WTC11 (cell line): ENCODE measurements at regions not wholly inside any gene's neighbourhood (a gene's known extent, or its start where the extent isn't known, plus 50 kb on each side); places are given as distances from the start of the nearest gene placed in this dataset.

Source experiments
- ATAC-seq: fragments of 200-7000 bp; cut with Tn5 transposase; 2 replicates; pipeline ENCODE4 v1.10.0; 2021; ENCODE audit warnings: mild to moderate bottlenecking, moderate library complexity
- CTCF ChIA-PET: fragments of 300-600 bp; sonication (Branson Sonifier 250); formaldehyde crosslinking; loops from one replicate; lab custom pipeline; 2021; ENCODE audit warnings: antibody characterized with exemption; lab: Charles Lee
- POLR2A ChIA-PET: fragments of 350-600 bp; sonication (Branson Sonifier 250); formaldehyde crosslinking; loops from one replicate; lab custom pipeline; 2021; ENCODE audit warnings: antibody characterized with exemption; lab: Charles Lee
- DNase-seq: peaks from one replicate; pipeline ENCODE4 v3.0.0; 2021; ENCODE audit warnings: low spot score
- H3K27ac Mint-ChIP-seq: 2 replicates; pipeline ENCODE4 v1.8.0; 2021; ENCODE audit warnings: mixed read lengths
- H3K27me3 Mint-ChIP-seq: 2 replicates; pipeline ENCODE4 v1.8.0; 2021; ENCODE audit warnings: low read depth, mild to moderate bottlenecking, moderate library complexity, mixed read lengths
- H3K36me3 Mint-ChIP-seq: 2 replicates; pipeline ENCODE4 v1.8.0; 2021; ENCODE audit warnings: mixed read lengths
- H3K4me1 Mint-ChIP-seq: 2 replicates; pipeline ENCODE4 v1.8.0; 2022; ENCODE audit warnings: mixed read lengths
- H3K4me3 Mint-ChIP-seq: 2 replicates; pipeline ENCODE4 v1.8.0; 2021; ENCODE audit warnings: mild to moderate bottlenecking, moderate library complexity, mixed read lengths
- H3K9me3 Mint-ChIP-seq: 2 replicates; pipeline ENCODE4 v1.8.0; 2021; ENCODE audit warnings: mixed read lengths
- CREB1 ChIP-seq: sonication (generic); formaldehyde crosslinking; IDR thresholded peaks from 2 replicates; pipeline ENCODE4 v1.8.0; 2023; ENCODE audit warnings: mild to moderate bottlenecking, missing genetic modification reagents
- CREM ChIP-seq: sonication (generic); formaldehyde crosslinking; IDR thresholded peaks from 2 replicates; pipeline ENCODE4 v1.8.1; 2022; ENCODE audit warnings: mild to moderate bottlenecking, missing genetic modification reagents, moderate library complexity
- ERG ChIP-seq: fragments of 250-450 bp; sonication (Bioruptor Pico); IDR thresholded peaks from 2 replicates; pipeline ENCODE4 v1.8.0; 2021; ENCODE audit warnings: mild to moderate bottlenecking
- ETV6 ChIP-seq: sonication (generic); formaldehyde crosslinking; IDR thresholded peaks from 2 replicates; pipeline ENCODE4 v1.8.1; 2022; ENCODE audit warnings: mild to moderate bottlenecking, missing genetic modification reagents
- FOXJ3 ChIP-seq: sonication (generic); formaldehyde crosslinking; IDR thresholded peaks from 2 replicates; pipeline ENCODE4 v1.9.0; 2021; ENCODE audit warnings: missing genetic modification reagents, mild to moderate bottlenecking, borderline replicate concordance
- FOXK1 ChIP-seq: sonication (generic); formaldehyde crosslinking; IDR thresholded peaks from 2 replicates; pipeline ENCODE4 v1.8.0; 2022; ENCODE audit warnings: mild to moderate bottlenecking, moderate library complexity, missing genetic modification reagents
- FOXP1 ChIP-seq: sonication (generic); formaldehyde crosslinking; IDR thresholded peaks from 2 replicates; pipeline ENCODE4 v1.8.0; 2022; ENCODE audit warnings: missing genetic modification reagents, mild to moderate bottlenecking, moderate library complexity, borderline replicate concordance
- GRHL2 ChIP-seq: fragments of 250-450 bp; sonication (Bioruptor Pico); IDR thresholded peaks from 2 replicates; pipeline ENCODE4 v1.8.0; 2022; ENCODE audit warnings: mild to moderate bottlenecking, moderate library complexity; ENCODE audit not compliant: insufficient replicate concordance, severe bottlenecking
- GTF2I ChIP-seq: fragments of 250-450 bp; sonication (Bioruptor Pico); conservative IDR thresholded peaks from 2 replicates; pipeline ENCODE4 v1.4.0; 2021; ENCODE audit warnings: mild to moderate bottlenecking
- MAX ChIP-seq: sonication (generic); formaldehyde crosslinking; IDR thresholded peaks from 2 replicates; pipeline ENCODE4 v1.8.0; 2022; ENCODE audit warnings: mild to moderate bottlenecking, missing genetic modification reagents
- NFYB ChIP-seq: sonication (generic); formaldehyde crosslinking; conservative IDR thresholded peaks from 2 replicates; pipeline ENCODE4 v1.8.0; 2022; ENCODE audit warnings: low read depth, missing genetic modification reagents
- OVOL2 ChIP-seq: fragments of 250-450 bp; sonication (Bioruptor Pico); IDR thresholded peaks from 2 replicates; pipeline ENCODE4 v1.9.0; 2021; ENCODE audit warnings: mild to moderate bottlenecking, borderline replicate concordance
- SOX15 ChIP-seq: fragments of 250-450 bp; sonication (Bioruptor Pico); IDR thresholded peaks from 2 replicates; pipeline ENCODE4 v1.9.0; 2021; ENCODE audit warnings: mild to moderate bottlenecking
- STAT6 ChIP-seq: sonication (generic); formaldehyde crosslinking; conservative IDR thresholded peaks from 2 replicates; pipeline ENCODE4 v1.8.1; 2023; ENCODE audit warnings: mild to moderate bottlenecking, low read depth, missing genetic modification reagents, moderate library complexity
- ZNF396 ChIP-seq: fragments of 250-450 bp; sonication (Bioruptor Pico); IDR thresholded peaks from 2 replicates; pipeline ENCODE4 v1.8.0; 2021; ENCODE audit warnings: mild to moderate bottlenecking, moderate library complexity, borderline replicate concordance
- ZNF416 ChIP-seq: fragments of 250-450 bp; sonication (Bioruptor Pico); IDR thresholded peaks from 2 replicates; pipeline ENCODE4 v1.9.0; 2021; ENCODE audit warnings: mild to moderate bottlenecking, inconsistent platforms
- ZNF671 ChIP-seq: fragments of 250-450 bp; sonication (Bioruptor Pico); IDR thresholded peaks from 2 replicates; pipeline ENCODE4 v1.8.0; 2021; ENCODE audit warnings: mild to moderate bottlenecking
- TF ChIP-seq, protein P1 (sequence below): sonication (generic); formaldehyde crosslinking; IDR thresholded peaks from 2 replicates; pipeline ENCODE4 v1.8.1; 2023; ENCODE audit warnings: mild to moderate bottlenecking, missing genetic modification reagents
- TF ChIP-seq, protein P2 (sequence below): sonication (generic); formaldehyde crosslinking; IDR thresholded peaks from 2 replicates; pipeline ENCODE4 v1.8.1; 2023; ENCODE audit warnings: mild to moderate bottlenecking, missing genetic modification reagents
- TF ChIP-seq, protein P3 (sequence below): sonication (generic); formaldehyde crosslinking; IDR thresholded peaks from 2 replicates; pipeline ENCODE4 v1.8.0; 2022; ENCODE audit warnings: mild to moderate bottlenecking, missing genetic modification reagents
- TF ChIP-seq, protein P4 (sequence below): sonication (generic); formaldehyde crosslinking; IDR thresholded peaks from 2 replicates; pipeline ENCODE4 v1.8.1; 2023; ENCODE audit warnings: mild to moderate bottlenecking, missing genetic modification reagents, borderline replicate concordance

- no peaks in the 10 kb centered on the region for H3K4me1 Mint-ChIP-seq
- no peak for ATAC-seq
- no peak overlapping the region for H3K4me3 Mint-ChIP-seq
- ChIA-PET CTCF (no interaction called here), POLR2A (no interaction called here)
- H3K9me3 Mint-ChIP-seq, result no peaks in the 10 kb centered on the region
- TF ChIP-seq, protein P1, sequence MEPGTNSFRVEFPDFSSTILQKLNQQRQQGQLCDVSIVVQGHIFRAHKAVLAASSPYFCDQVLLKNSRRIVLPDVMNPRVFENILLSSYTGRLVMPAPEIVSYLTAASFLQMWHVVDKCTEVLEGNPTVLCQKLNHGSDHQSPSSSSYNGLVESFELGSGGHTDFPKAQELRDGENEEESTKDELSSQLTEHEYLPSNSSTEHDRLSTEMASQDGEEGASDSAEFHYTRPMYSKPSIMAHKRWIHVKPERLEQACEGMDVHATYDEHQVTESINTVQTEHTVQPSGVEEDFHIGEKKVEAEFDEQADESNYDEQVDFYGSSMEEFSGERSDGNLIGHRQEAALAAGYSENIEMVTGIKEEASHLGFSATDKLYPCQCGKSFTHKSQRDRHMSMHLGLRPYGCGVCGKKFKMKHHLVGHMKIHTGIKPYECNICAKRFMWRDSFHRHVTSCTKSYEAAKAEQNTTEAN (CRISPR knock-in tag), result no peak
- TF ChIP-seq CREB1 (CRISPR knock-in tag), result no peak
- no peak overlapping the region for H3K27ac Mint-ChIP-seq
- H3K36me3 Mint-ChIP-seq, result no peaks in the 10 kb centered on the region
- H3K27me3 Mint-ChIP-seq, result no peaks in the 10 kb centered on the region; the same call in 1 of the 2 replicates
- no peak for DNase-seq
Measured at GRCh38 chr7:156554488-156554887, 86.1 kb upstream of the RNF32 start.

GRCh38 chr7:156549636-156550035 lies 90.9 kb upstream of the RNF32 start:
- ATAC-seq (no peak), DNase-seq (no peak)
- Mint-ChIP-seq H3K4me3 (no peak overlapping the region), H3K4me1 (peaks cover 2% of the 10 kb centered on the region; the same call in 1 of the 2 replicates), H3K27me3 (no peaks in the 10 kb centered on the region; the same call in 1 of the 2 replicates), H3K27ac (no peak overlapping the region), H3K36me3 (no peaks in the 10 kb centered on the region), H3K9me3 (no peaks in the 10 kb centered on the region)
- ChIA-PET POLR2A (no interaction called here), CTCF (no interaction called here)
- TF ChIP-seq FOXJ3 (CRISPR knock-in tag), result no peak
- TF ChIP-seq CREM (CRISPR knock-in tag), result no peak
- TF ChIP-seq STAT6 (CRISPR knock-in tag), result no peak
- no peak for TF ChIP-seq NFYB (CRISPR knock-in tag)
- TF ChIP-seq ERG (CRISPR knock-in tag), result no peak
- TF ChIP-seq ZNF396 (CRISPR knock-in tag), result no peak
- TF ChIP-seq FOXK1 (CRISPR knock-in tag), result no peak
- no peak for TF ChIP-seq OVOL2 (CRISPR knock-in tag)
- TF ChIP-seq, protein P1 (CRISPR knock-in tag), result no peak
- TF ChIP-seq, protein P2, sequence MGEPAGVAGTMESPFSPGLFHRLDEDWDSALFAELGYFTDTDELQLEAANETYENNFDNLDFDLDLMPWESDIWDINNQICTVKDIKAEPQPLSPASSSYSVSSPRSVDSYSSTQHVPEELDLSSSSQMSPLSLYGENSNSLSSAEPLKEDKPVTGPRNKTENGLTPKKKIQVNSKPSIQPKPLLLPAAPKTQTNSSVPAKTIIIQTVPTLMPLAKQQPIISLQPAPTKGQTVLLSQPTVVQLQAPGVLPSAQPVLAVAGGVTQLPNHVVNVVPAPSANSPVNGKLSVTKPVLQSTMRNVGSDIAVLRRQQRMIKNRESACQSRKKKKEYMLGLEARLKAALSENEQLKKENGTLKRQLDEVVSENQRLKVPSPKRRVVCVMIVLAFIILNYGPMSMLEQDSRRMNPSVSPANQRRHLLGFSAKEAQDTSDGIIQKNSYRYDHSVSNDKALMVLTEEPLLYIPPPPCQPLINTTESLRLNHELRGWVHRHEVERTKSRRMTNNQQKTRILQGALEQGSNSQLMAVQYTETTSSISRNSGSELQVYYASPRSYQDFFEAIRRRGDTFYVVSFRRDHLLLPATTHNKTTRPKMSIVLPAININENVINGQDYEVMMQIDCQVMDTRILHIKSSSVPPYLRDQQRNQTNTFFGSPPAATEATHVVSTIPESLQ (CRISPR knock-in tag), result no peak
- no peak for TF ChIP-seq ZNF416 (CRISPR knock-in tag)
- TF ChIP-seq, protein P3, sequence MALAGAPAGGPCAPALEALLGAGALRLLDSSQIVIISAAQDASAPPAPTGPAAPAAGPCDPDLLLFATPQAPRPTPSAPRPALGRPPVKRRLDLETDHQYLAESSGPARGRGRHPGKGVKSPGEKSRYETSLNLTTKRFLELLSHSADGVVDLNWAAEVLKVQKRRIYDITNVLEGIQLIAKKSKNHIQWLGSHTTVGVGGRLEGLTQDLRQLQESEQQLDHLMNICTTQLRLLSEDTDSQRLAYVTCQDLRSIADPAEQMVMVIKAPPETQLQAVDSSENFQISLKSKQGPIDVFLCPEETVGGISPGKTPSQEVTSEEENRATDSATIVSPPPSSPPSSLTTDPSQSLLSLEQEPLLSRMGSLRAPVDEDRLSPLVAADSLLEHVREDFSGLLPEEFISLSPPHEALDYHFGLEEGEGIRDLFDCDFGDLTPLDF (CRISPR knock-in tag), result no peak
- TF ChIP-seq FOXP1 (CRISPR knock-in tag), result no peak
- no peak for TF ChIP-seq ETV6 (CRISPR knock-in tag)
- no peak for TF ChIP-seq MAX (CRISPR knock-in tag)
- TF ChIP-seq SOX15 (CRISPR knock-in tag), result no peak
- TF ChIP-seq ZNF671 (CRISPR knock-in tag), result no peak
- TF ChIP-seq, protein P4, sequence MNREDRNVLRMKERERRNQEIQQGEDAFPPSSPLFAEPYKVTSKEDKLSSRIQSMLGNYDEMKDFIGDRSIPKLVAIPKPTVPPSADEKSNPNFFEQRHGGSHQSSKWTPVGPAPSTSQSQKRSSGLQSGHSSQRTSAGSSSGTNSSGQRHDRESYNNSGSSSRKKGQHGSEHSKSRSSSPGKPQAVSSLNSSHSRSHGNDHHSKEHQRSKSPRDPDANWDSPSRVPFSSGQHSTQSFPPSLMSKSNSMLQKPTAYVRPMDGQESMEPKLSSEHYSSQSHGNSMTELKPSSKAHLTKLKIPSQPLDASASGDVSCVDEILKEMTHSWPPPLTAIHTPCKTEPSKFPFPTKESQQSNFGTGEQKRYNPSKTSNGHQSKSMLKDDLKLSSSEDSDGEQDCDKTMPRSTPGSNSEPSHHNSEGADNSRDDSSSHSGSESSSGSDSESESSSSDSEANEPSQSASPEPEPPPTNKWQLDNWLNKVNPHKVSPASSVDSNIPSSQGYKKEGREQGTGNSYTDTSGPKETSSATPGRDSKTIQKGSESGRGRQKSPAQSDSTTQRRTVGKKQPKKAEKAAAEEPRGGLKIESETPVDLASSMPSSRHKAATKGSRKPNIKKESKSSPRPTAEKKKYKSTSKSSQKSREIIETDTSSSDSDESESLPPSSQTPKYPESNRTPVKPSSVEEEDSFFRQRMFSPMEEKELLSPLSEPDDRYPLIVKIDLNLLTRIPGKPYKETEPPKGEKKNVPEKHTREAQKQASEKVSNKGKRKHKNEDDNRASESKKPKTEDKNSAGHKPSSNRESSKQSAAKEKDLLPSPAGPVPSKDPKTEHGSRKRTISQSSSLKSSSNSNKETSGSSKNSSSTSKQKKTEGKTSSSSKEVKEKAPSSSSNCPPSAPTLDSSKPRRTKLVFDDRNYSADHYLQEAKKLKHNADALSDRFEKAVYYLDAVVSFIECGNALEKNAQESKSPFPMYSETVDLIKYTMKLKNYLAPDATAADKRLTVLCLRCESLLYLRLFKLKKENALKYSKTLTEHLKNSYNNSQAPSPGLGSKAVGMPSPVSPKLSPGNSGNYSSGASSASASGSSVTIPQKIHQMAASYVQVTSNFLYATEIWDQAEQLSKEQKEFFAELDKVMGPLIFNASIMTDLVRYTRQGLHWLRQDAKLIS (CRISPR knock-in tag), result no peak
- no peak for TF ChIP-seq GRHL2 (CRISPR knock-in tag)
- TF ChIP-seq GTF2I (CRISPR knock-in tag), result no peak
